Gastroesophageal sphincter (tissue), 3 donors: ENCODE measurements at regions not wholly inside any gene's neighbourhood (a gene's known extent, or its start where the extent isn't known, plus 50 kb on each side); places are given as distances from the start of the nearest gene placed in this dataset.

ENCODE experiments used
- CTCF ChIP-seq, 4 experiments: fragments of 200-600 bp in 2 of 4; fragments of 450-650 bp in 2 of 4; sonication (generic) in 1 of 4; IDR thresholded peaks; one replicate each; pipeline ENCODE4 v1.5.1; 2017 to 2019; ENCODE audit warnings: antibody characterized with exemption in 4 of 4, mild to moderate bottlenecking in 2 of 4, moderate library complexity in 2 of 4
- POLR2A ChIP-seq, 2 donors: fragments of 450-650 bp; IDR thresholded peaks; one replicate each; pipeline ENCODE4 v1.6.1; 2017; ENCODE audit warnings: antibody characterized with exemption in 2 of 2, mild to moderate bottlenecking in 2 of 2, moderate library complexity in 1 of 2

- TF ChIP-seq POLR2A (IDR thresholded peaks at IDR 0.05) (no peak), CTCF (IDR thresholded peaks at IDR 0.05) (no peak)
Measured at GRCh38 chr17:10936931-10937330, 99.0 kb upstream of the PIRT start.
